SK-N-SH (cell line): ENCODE measurements at regions not wholly inside any gene's neighbourhood (a gene's known extent, or its start where the extent isn't known, plus 50 kb on each side); places are given as distances from the start of the nearest gene placed in this dataset.

Source experiments
- CTCF ChIA-PET: fragments of 300-600, 350-600 bp; formaldehyde crosslinking; extraction: SDS; loops from one replicate; lab custom pipeline; 2021; lab: Yijun Ruan, JAX
- POLR2A ChIA-PET: fragments of 350-600 bp; sonication (Branson Sonifier 250); formaldehyde crosslinking; extraction: SDS; loops from one replicate; lab custom pipeline; 2020; ENCODE audit warnings: antibody characterized with exemption, inconsistent platforms; lab: Yijun Ruan, JAX
- DNase-seq: peaks from one replicate; pipeline ENCODE4 v3.0.0; 2012
- H2AFZ ChIP-seq: fragments of 200-600 bp; sonication (generic); 2 replicates; pipeline ENCODE4 v1.8.1; 2016; ENCODE audit warnings: antibody characterized with exemption, mild to moderate bottlenecking, low read depth
- H3F3A ChIP-seq: fragments of 200-600 bp; sonication (generic); replicated peaks from 2 replicates; pipeline ENCODE3; 2016; ENCODE audit warnings: antibody characterized with exemption, mild to moderate bottlenecking; ENCODE audit not compliant: insufficient read depth
- H3K27ac ChIP-seq, 2 experiments: fragments of 200-500 bp in 1 of 2; fragments of 200-600 bp in 1 of 2; sonication (Bioruptor generic) in 1 of 2; sonication (generic), shearing (Covaris generic) in 1 of 2; 2 replicates each; pipeline versions ENCODE4 v1.5.1 to v1.6.1; 2014 to 2016; ENCODE audit warnings: low read depth in 2 of 2, inconsistent platforms in 1 of 2, low read length in 1 of 2, mild to moderate bottlenecking in 1 of 2, mixed read lengths in 1 of 2
- H3K27me3 ChIP-seq: fragments of 200-600 bp; sonication (generic), shearing (Covaris generic); 2 replicates; pipeline ENCODE4 v1.6.1; 2016; ENCODE audit warnings: mixed run types; ENCODE audit not compliant: insufficient read depth
- H3K36me3 ChIP-seq, 2 experiments: fragments of 200-500 bp in 1 of 2; fragments of 200-600 bp in 1 of 2; sonication (Bioruptor generic) in 1 of 2; sonication (generic) in 1 of 2; replicated peaks in 1 of 2; 2 replicates each; pipeline versions ENCODE3 to v1.5.1; 2014 to 2016; ENCODE audit warnings: low read length in 1 of 2, mild to moderate bottlenecking in 1 of 2; ENCODE audit not compliant: insufficient read depth in 2 of 2, control insufficient read depth in 1 of 2
- H3K4me1 ChIP-seq, 2 experiments: fragments of 200-500 bp in 1 of 2; fragments of 200-600 bp in 1 of 2; sonication (Bioruptor generic) in 1 of 2; sonication (generic), shearing (Covaris generic) in 1 of 2; 2 replicates each; pipeline versions ENCODE4 v1.5.1 to v1.6.1; 2014 to 2016; ENCODE audit warnings: low read depth in 1 of 2, low read length in 1 of 2, mixed run types in 1 of 2; ENCODE audit not compliant: insufficient read depth in 2 of 2, control insufficient read depth in 1 of 2
- H3K4me2 ChIP-seq: fragments of 200-600 bp; sonication (generic), shearing (Covaris generic); 2 replicates; pipeline ENCODE4 v1.6.1; 2017; ENCODE audit warnings: mixed run types
- H3K4me3 ChIP-seq, 2 experiments: fragments of 200-500 bp in 1 of 2; fragments of 200-600 bp in 1 of 2; sonication (Bioruptor generic) in 1 of 2; sonication (generic), shearing (Covaris generic) in 1 of 2; 2 replicates each; pipeline versions ENCODE4 v1.5.1 to v1.8.1; 2014 to 2016; ENCODE audit warnings: low read depth in 2 of 2, inconsistent platforms in 1 of 2, low read length in 1 of 2, mild to moderate bottlenecking in 1 of 2, mixed read lengths in 1 of 2, moderate library complexity in 1 of 2
- H3K79me2 ChIP-seq: fragments of 200-600 bp; sonication (generic); 2 replicates; pipeline ENCODE4 v1.8.1; 2017; ENCODE audit warnings: mild to moderate bottlenecking; ENCODE audit not compliant: insufficient read depth
- H3K9ac ChIP-seq: fragments of 200-600 bp; sonication (generic); 2 replicates; pipeline ENCODE4 v1.6.1; 2017; ENCODE audit warnings: mixed run types
- H3K9me2 ChIP-seq: fragments of 200-600 bp; sonication (generic); 2 replicates; pipeline ENCODE4 v1.6.1; 2017; ENCODE audit warnings: mixed run types
- H3K9me3 ChIP-seq: fragments of 200-600 bp; sonication (generic); 2 replicates; pipeline ENCODE4 v1.6.1; 2017; ENCODE audit warnings: mixed run types, mild to moderate bottlenecking, moderate library complexity
- H4K20me1 ChIP-seq: fragments of 200-600 bp; sonication (generic); 2 replicates; pipeline ENCODE4 v1.6.1; 2017; ENCODE audit warnings: mild to moderate bottlenecking, mixed run types; ENCODE audit not compliant: insufficient read depth
- CHD2 ChIP-seq: fragments of 150-350 bp; IDR thresholded peaks from 2 replicates; pipeline ENCODE4 v1.6.1; 2018; ENCODE audit warnings: low read length; ENCODE audit not compliant: partially characterized antibody
- FOXM1 ChIP-seq: IDR thresholded peaks from 2 replicates; pipeline ENCODE4 v1.4.0; 2012; ENCODE audit warnings: low read depth, mild to moderate bottlenecking
- IRF3 ChIP-seq: fragments of 150-350 bp; IDR thresholded peaks from 2 replicates; pipeline ENCODE4 v1.6.1; 2016; ENCODE audit warnings: mild to moderate bottlenecking, low read depth, low read length
- MAX ChIP-seq: IDR thresholded peaks from 2 replicates; pipeline ENCODE4 v1.4.0; 2012; ENCODE audit warnings: low read depth
- MXI1 ChIP-seq: IDR thresholded peaks from 2 replicates; pipeline ENCODE4 v1.6.1; 2012; ENCODE audit warnings: mild to moderate bottlenecking, low read depth, low read length, improper control_type of control experiment
- PBX3 ChIP-seq: IDR thresholded peaks from 2 replicates; pipeline ENCODE4; 2012
- RAD21 ChIP-seq: IDR thresholded peaks from 2 replicates; pipeline ENCODE4 v1.6.1; 2012; ENCODE audit warnings: mild to moderate bottlenecking, low read length
- REST ChIP-seq: IDR thresholded peaks from 2 replicates; pipeline ENCODE4 v1.6.1; 2012; ENCODE audit warnings: mild to moderate bottlenecking, low read depth, low read length, moderate library complexity
- RFX5 ChIP-seq: IDR thresholded peaks from 2 replicates; pipeline ENCODE4 v1.6.1; 2012; ENCODE audit warnings: mild to moderate bottlenecking, improper control_type of control experiment, low read length
- RXRA ChIP-seq: IDR thresholded peaks from 2 replicates; pipeline ENCODE4 v1.4.0; 2012; ENCODE audit warnings: low read depth, mild to moderate bottlenecking, borderline replicate concordance
- TEAD4 ChIP-seq: IDR thresholded peaks from 2 replicates; pipeline ENCODE4 v1.4.0; 2012; ENCODE audit warnings: mild to moderate bottlenecking, borderline replicate concordance; ENCODE audit not compliant: insufficient read depth
- USF2 ChIP-seq: fragments of 150-350 bp; IDR thresholded peaks from 2 replicates; pipeline ENCODE4 v1.6.1; 2017; ENCODE audit warnings: antibody characterized with exemption, low read length, low read depth, borderline replicate concordance

- Histone ChIP-seq H3K4me1 (no peaks in the 10 kb centered on the region), H3K9me3 (no peaks in the 10 kb centered on the region), H3K27ac (no peak overlapping the region), H3F3A (no peaks in the 10 kb centered on the region), H3K27me3 (peaks cover 7% of the 10 kb centered on the region), H3K4me3 (no peak overlapping the region), H3K79me2 (no peaks in the 10 kb centered on the region), H3K9me2 (no peaks in the 10 kb centered on the region), H3K9ac (no peak overlapping the region), H3K4me2 (no peak overlapping the region), H2AFZ (no peak overlapping the region), H4K20me1 (no peaks in the 10 kb centered on the region), H3K36me3 (no peaks in the 10 kb centered on the region)
- no peak for DNase-seq
- POLR2A ChIA-PET = no interaction called here
- TF ChIP-seq RXRA (no peak), FOXM1 (no peak), REST (no peak), RAD21 (no peak), TEAD4 (no peak), USF2 (no peak), MXI1 (no peak), MAX (no peak), IRF3 (no peak), PBX3 (no peak), CHD2 (no peak), RFX5 (no peak)
- CTCF ChIA-PET = interaction anchor here (0.6 kb wide), 1 partner anchor 94 kb away, joined by 3 read pairs; no protein-coding TSS in a partner anchor
Observed at GRCh38 chr21:15209224-15209623, 144.4 kb upstream of the NRIP1 start.
